ENCODE measurements at regions not wholly inside any gene's neighbourhood (a gene's known extent, or its start where the extent isn't known, plus 50 kb on each side); places are given as distances from the start of the nearest gene placed in this dataset.

GRCh38 chr6:92433911-92434310, 985.4 kb downstream of the EPHA7 start:
- ChIA-PET CTCF (no interaction called here), POLR2A (no interaction called here)
- H3K27me3 ChIP-seq (ENCODE audit: control insufficient read depth, insufficient read depth, low read length), result no peaks in the 10 kb centered on the region
- TF ChIP-seq, protein P1, sequence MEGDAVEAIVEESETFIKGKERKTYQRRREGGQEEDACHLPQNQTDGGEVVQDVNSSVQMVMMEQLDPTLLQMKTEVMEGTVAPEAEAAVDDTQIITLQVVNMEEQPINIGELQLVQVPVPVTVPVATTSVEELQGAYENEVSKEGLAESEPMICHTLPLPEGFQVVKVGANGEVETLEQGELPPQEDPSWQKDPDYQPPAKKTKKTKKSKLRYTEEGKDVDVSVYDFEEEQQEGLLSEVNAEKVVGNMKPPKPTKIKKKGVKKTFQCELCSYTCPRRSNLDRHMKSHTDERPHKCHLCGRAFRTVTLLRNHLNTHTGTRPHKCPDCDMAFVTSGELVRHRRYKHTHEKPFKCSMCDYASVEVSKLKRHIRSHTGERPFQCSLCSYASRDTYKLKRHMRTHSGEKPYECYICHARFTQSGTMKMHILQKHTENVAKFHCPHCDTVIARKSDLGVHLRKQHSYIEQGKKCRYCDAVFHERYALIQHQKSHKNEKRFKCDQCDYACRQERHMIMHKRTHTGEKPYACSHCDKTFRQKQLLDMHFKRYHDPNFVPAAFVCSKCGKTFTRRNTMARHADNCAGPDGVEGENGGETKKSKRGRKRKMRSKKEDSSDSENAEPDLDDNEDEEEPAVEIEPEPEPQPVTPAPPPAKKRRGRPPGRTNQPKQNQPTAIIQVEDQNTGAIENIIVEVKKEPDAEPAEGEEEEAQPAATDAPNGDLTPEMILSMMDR (IDR thresholded peaks at IDR 0.05; ENCODE audit: low read depth, low read length), result no peak
- H3K4me3 ChIP-seq (ENCODE audit: low read depth, low read length), result no peak overlapping the region
- no peak overlapping the region for H3K27ac ChIP-seq (ENCODE audit: low read depth, low read length)
- no peak for DNase-seq (ENCODE audit: low read depth, low spot score)
- no peaks in the 10 kb centered on the region for H3K9me3 ChIP-seq (ENCODE audit: control insufficient read depth, insufficient read depth, low read length)

GRCh38 chr6:92431502-92431901, 987.9 kb downstream of the EPHA7 start:
- POLR2A ChIA-PET, result no interaction called here
- H3K9me3 ChIP-seq (ENCODE audit: control insufficient read depth, insufficient read depth, low read length), result no peaks in the 10 kb centered on the region
- H3K27me3 ChIP-seq (ENCODE audit: control insufficient read depth, insufficient read depth, low read length), result no peaks in the 10 kb centered on the region
- TF ChIP-seq, protein P1 (IDR thresholded peaks at IDR 0.05; ENCODE audit: low read depth, low read length), result no peak
- DNase-seq (ENCODE audit: low read depth, low spot score), result no peak
- H3K4me3 ChIP-seq (ENCODE audit: low read depth, low read length), result no peak overlapping the region
- CTCF ChIA-PET, result no interaction called here
- no peak overlapping the region for H3K27ac ChIP-seq (ENCODE audit: low read depth, low read length)

DNA sequence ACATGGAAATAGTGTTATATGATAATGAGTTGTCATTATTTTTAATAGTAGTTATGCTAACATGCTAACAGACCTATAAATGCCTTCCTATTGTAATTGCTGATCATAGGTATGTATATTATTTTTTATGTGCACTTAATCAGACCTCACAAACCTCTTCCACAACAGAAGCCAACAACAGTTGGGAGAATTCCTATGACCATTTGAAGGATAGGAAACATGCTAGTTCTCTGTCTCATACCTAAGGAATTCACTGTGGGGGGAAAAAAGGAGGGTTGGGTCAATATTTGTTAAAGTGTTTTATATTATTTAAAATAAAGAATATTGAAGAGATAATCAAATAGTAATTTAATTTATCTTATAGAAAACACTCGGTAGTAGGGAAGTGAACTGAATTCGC, 990.9 kb downstream of the EPHA7 start:
- H3K4me3 ChIP-seq (ENCODE audit: low read depth, low read length), result no peak overlapping the region
- no peak for DNase-seq (ENCODE audit: low read depth, low spot score)
- H3K9me3 ChIP-seq (ENCODE audit: control insufficient read depth, insufficient read depth, low read length), result no peaks in the 10 kb centered on the region
- H3K27ac ChIP-seq (ENCODE audit: low read depth, low read length), result no peak overlapping the region
- POLR2A ChIA-PET, result no interaction called here
- TF ChIP-seq, protein P1 (IDR thresholded peaks at IDR 0.05; ENCODE audit: low read depth, low read length), result no peak
- no peaks in the 10 kb centered on the region for H3K27me3 ChIP-seq (ENCODE audit: control insufficient read depth, insufficient read depth, low read length)
- CTCF ChIA-PET, result no interaction called here

DNA sequence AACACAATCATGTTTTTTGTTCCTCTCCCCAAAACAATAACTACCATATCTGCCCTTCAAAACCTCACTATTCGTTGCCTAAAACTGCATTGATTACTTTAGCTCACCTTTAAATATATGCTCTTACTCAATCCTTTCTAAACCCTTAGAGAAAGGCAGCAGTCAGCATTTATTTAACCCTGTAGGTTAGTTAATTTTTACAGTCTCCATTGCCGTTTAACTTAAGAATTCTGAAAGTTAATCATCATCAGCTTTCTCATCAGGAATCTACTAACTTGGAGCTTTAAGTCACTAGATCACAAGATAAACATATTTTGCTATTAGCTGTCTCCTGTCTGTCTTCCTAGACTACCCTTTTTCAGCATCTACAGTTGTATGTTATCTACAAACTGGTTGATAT, 991.9 kb downstream of the EPHA7 start:
- H3K27ac ChIP-seq (ENCODE audit: low read depth, low read length), result no peak overlapping the region
- POLR2A ChIA-PET, result no interaction called here

DNA sequence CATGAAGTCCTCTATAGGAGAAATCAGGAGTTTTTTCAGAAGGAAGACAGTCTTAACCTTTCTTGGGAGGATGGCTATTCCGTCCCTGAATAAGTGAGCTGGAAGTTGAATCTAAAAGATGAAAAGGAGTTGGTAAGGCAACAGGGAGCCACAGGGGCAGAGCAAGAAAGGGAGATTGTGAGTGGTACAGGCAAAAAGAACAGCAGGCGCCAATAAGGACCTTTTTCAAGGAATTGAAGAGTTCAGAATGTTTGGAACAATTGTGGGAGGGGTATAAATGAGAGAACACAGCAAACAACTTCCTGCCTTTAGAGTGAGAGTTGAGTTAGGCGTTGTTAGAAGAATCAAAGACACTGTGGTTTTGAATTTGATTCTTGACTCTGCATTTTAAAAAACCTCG, 1003.7 kb downstream of the EPHA7 start:
- ChIA-PET CTCF (no interaction called here), POLR2A (no interaction called here)
- Histone ChIP-seq H3K9me3 (ENCODE audit: control insufficient read depth, insufficient read depth, low read length) (no peaks in the 10 kb centered on the region; the same call in 1 of the 2 replicates), H3K27ac (ENCODE audit: low read depth, low read length) (no peak overlapping the region), H3K4me3 (ENCODE audit: low read depth, low read length) (no peak overlapping the region), H3K27me3 (ENCODE audit: control insufficient read depth, insufficient read depth, low read length) (no peaks in the 10 kb centered on the region)
- TF ChIP-seq, protein P1 (IDR thresholded peaks at IDR 0.05; ENCODE audit: low read depth, low read length), result no peak
- DNase-seq (ENCODE audit: low read depth, low spot score), result no peak

More for the DNA sequence above, 991.9 kb downstream of the EPHA7 start:
- H3K4me3 ChIP-seq (ENCODE audit: low read depth, low read length), result no peak overlapping the region
- CTCF ChIA-PET, result no interaction called here
- H3K27me3 ChIP-seq (ENCODE audit: control insufficient read depth, insufficient read depth, low read length), result no peaks in the 10 kb centered on the region
- no peaks in the 10 kb centered on the region for H3K9me3 ChIP-seq (ENCODE audit: control insufficient read depth, insufficient read depth, low read length)
- TF ChIP-seq, protein P1 (IDR thresholded peaks at IDR 0.05; ENCODE audit: low read depth, low read length), result no peak
- DNase-seq (ENCODE audit: low read depth, low spot score), result no peak

All from AG04450 (cell line).